Cardiac fibroblast (primary cell): ENCODE measurements at regions not wholly inside any gene's neighbourhood (a gene's known extent, or its start where the extent isn't known, plus 50 kb on each side); places are given as distances from the start of the nearest gene placed in this dataset.

Experiments
- DNase-seq, 2 donors: peaks; one replicate each; pipeline versions ENCODE4 v3.0.0 to v3.0.0-alpha.2; 2010; ENCODE audit warnings: low read depth in 2 of 2
- H3K4me3 ChIP-seq, 2 donors: replicated peaks in 1 of 2; 1 replicate in 1 of 2; 2 replicates in 1 of 2; pipeline ENCODE4 v1.5.1; 2011; ENCODE audit warnings: low read depth in 2 of 2, low read length in 2 of 2, mild to moderate bottlenecking in 2 of 2, moderate library complexity in 1 of 2
- CTCF ChIP-seq: IDR thresholded peaks from one replicate; pipeline ENCODE4 v1.5.1; 2011; ENCODE audit warnings: low read depth, mild to moderate bottlenecking, low read length, inconsistent platforms

- no peak overlapping the region for H3K4me3 ChIP-seq
- no peak for DNase-seq
- TF ChIP-seq CTCF, result no peak
These were observed 386.2 kb downstream of the GALR1 start for GRCh38 chr18:77635858-77636257.

- no peak for DNase-seq
- TF ChIP-seq CTCF, result no peak
- H3K4me3 ChIP-seq, result no peak overlapping the region
These were observed 395.7 kb downstream of the GALR1 start for GRCh38 chr18:77645170-77645872.

- TF ChIP-seq CTCF, result no peak
- no peak overlapping the region for H3K4me3 ChIP-seq
- DNase-seq, result no peak
These were observed 397.8 kb downstream of the GALR1 start for GRCh38 chr18:77647472-77647871.

GRCh38 chr18:77648411-77648810 lies 398.8 kb downstream of the GALR1 start:
- TF ChIP-seq CTCF, result no peak
- no peak for DNase-seq

GRCh38 chr18:77650799-77651385 lies 401.2 kb downstream of the GALR1 start:
- H3K4me3 ChIP-seq, result no peak overlapping the region
- TF ChIP-seq CTCF, result peak; percentile 78
- DNase-seq, result peak; percentile 50 to 63

More at GRCh38 chr18:77648411-77648810, 398.8 kb downstream of the GALR1 start:
- no peak overlapping the region for H3K4me3 ChIP-seq

- H3K4me3 ChIP-seq, result no peak overlapping the region
- no peak for DNase-seq
- no peak for TF ChIP-seq CTCF
These were observed 401.8 kb downstream of the GALR1 start for GRCh38 chr18:77651441-77651840.
